ENCODE measurements at regions not wholly inside any gene's neighbourhood (a gene's known extent, or its start where the extent isn't known, plus 50 kb on each side); places are given as distances from the start of the nearest gene placed in this dataset.

- TF ChIP-seq CTCF (IDR thresholded peaks at IDR 0.05) (no peak), ZFX (IDR thresholded peaks at IDR 0.05; ENCODE audit: borderline replicate concordance) (no peak)
Measured at GRCh38 chr18:29465526-29465925, 1288.6 kb upstream of the CDH2 start.
